ENCODE measurements at regions not wholly inside any gene's neighbourhood (a gene's known extent, or its start where the extent isn't known, plus 50 kb on each side); places are given as distances from the start of the nearest gene placed in this dataset.
"Not testable (repeated sequence)": the region's sequence is repeated elsewhere in the genome, so short reads cannot be mapped to it uniquely, and the experiment has no call there.

- no peak for DNase-seq
These were observed 474.7 kb upstream of the ADGRB3 start for GRCh38 chr6:68160348-68160747.

GRCh38 chr6:68159433-68159832 is 475.6 kb upstream of the ADGRB3 start:
- DNase-seq = no peak

GRCh38 chr6:68158256-68158655 is 476.8 kb upstream of the ADGRB3 start:
- no peak for DNase-seq

- no peak for DNase-seq
These were observed 490.4 kb upstream of the ADGRB3 start for GRCh38 chr6:68144667-68145066.

- no peak for DNase-seq
These were observed 493.9 kb upstream of the ADGRB3 start for GRCh38 chr6:68141190-68141589.

GRCh38 chr6:68139130-68139529 is 496.0 kb upstream of the ADGRB3 start:
- DNase-seq = no peak

GRCh38 chr6:68134796-68135195 is 500.3 kb upstream of the ADGRB3 start:
- no peak for DNase-seq

GRCh38 chr6:68128211-68128610 is 506.9 kb upstream of the ADGRB3 start:
- DNase-seq = no peak

- DNase-seq = no peak
These were observed 508.0 kb upstream of the ADGRB3 start for GRCh38 chr6:68127074-68127473.

- DNase-seq = no peak
These were observed 508.9 kb upstream of the ADGRB3 start for GRCh38 chr6:68126089-68126749.

- DNase-seq = not testable (repeated sequence)
These were observed 512.1 kb upstream of the ADGRB3 start for GRCh38 chr6:68122975-68123374.

GRCh38 chr6:68122032-68122431 is 513.0 kb upstream of the ADGRB3 start:
- no peak for DNase-seq

- not testable (repeated sequence) for DNase-seq
These were observed 514.1 kb upstream of the ADGRB3 start for GRCh38 chr6:68120954-68121353.

- DNase-seq = no peak
These were observed 520.5 kb upstream of the ADGRB3 start for GRCh38 chr6:68114463-68115047.

- no peak for DNase-seq
These were observed 526.7 kb upstream of the ADGRB3 start for GRCh38 chr6:68108233-68108835.

GRCh38 chr6:68094070-68094469 is 541.0 kb upstream of the ADGRB3 start:
- no peak for DNase-seq

GRCh38 chr6:68087399-68088133 is 547.5 kb upstream of the ADGRB3 start:
- no peak for DNase-seq

GRCh38 chr6:68086199-68086598 is 548.9 kb upstream of the ADGRB3 start:
- DNase-seq = no peak

- DNase-seq = not testable (repeated sequence)
These were observed 549.5 kb upstream of the ADGRB3 start for GRCh38 chr6:68085599-68085998.

GRCh38 chr6:68082086-68082485 is 553.0 kb upstream of the ADGRB3 start:
- no peak for DNase-seq

- DNase-seq = no peak
These were observed 555.0 kb upstream of the ADGRB3 start for GRCh38 chr6:68080074-68080473.

- no peak for DNase-seq
These were observed 557.4 kb upstream of the ADGRB3 start for GRCh38 chr6:68077661-68078060.

- DNase-seq = no peak
These were observed 563.3 kb upstream of the ADGRB3 start for GRCh38 chr6:68071740-68072139.
